CD14-positive monocyte (primary cell): ENCODE measurements at regions not wholly inside any gene's neighbourhood (a gene's known extent, or its start where the extent isn't known, plus 50 kb on each side); places are given as distances from the start of the nearest gene placed in this dataset.

ENCODE experiments used
- DNase-seq, 3 donors: peaks; one replicate each; pipeline ENCODE4 v3.0.0-alpha.2; 2011 to 2022
- H2AFZ ChIP-seq: 2 replicates; pipeline ENCODE4 v1.6.0; 2012; ENCODE audit warnings: mild to moderate bottlenecking, low read depth, low read length, inconsistent platforms; ENCODE audit not compliant: insufficient read depth, poor library complexity, severe bottlenecking
- H3K27ac ChIP-seq, 2 donors: 1 replicate in 1 of 2; 2 replicates in 1 of 2; pipeline ENCODE4 v1.5.1; 2012 to 2013; ENCODE audit warnings: low read length in 2 of 2, control low read depth in 1 of 2, inconsistent platforms in 1 of 2, low read depth in 1 of 2, mild to moderate bottlenecking in 1 of 2
- H3K27me3 ChIP-seq, 2 donors: one replicate each; pipeline versions ENCODE4 v1.6.0 to v1.6.1; 2011 to 2013; ENCODE audit warnings: low read length in 2 of 2; ENCODE audit not compliant: control insufficient read depth in 2 of 2, insufficient read depth in 2 of 2
- H3K36me3 ChIP-seq, 2 donors: replicated peaks in 1 of 2; 1 replicate in 1 of 2; 2 replicates in 1 of 2; pipeline versions ENCODE4 v1.5.1 to v1.6.1; 2012 to 2013; ENCODE audit warnings: low read length in 2 of 2, control low read depth in 1 of 2, inconsistent platforms in 1 of 2, mild to moderate bottlenecking in 1 of 2; ENCODE audit not compliant: insufficient read depth in 2 of 2, control insufficient read depth in 1 of 2
- H3K4me1 ChIP-seq, 2 donors: 1 replicate in 1 of 2; 2 replicates in 1 of 2; pipeline versions ENCODE4 v1.5.1 to v1.6.1; 2012 to 2013; ENCODE audit warnings: low read length in 2 of 2, control low read depth in 1 of 2, inconsistent platforms in 1 of 2, mild to moderate bottlenecking in 1 of 2, moderate library complexity in 1 of 2; ENCODE audit not compliant: insufficient read depth in 2 of 2, control insufficient read depth in 1 of 2
- H3K4me2 ChIP-seq: replicated peaks from 2 replicates; pipeline ENCODE3; 2012; ENCODE audit warnings: low read length, moderate library complexity, mild to moderate bottlenecking; ENCODE audit not compliant: poor library complexity, severe bottlenecking; ENCODE audit errors: extremely low read depth
- H3K4me3 ChIP-seq, 3 experiments: fragments of 200-600 bp in 1 of 3; sonication (generic) in 1 of 3; replicated peaks in 1 of 3; 1 replicate in 2 of 3; 2 replicates in 1 of 3; pipeline ENCODE4 v1.5.1; 2011 to 2013; ENCODE audit warnings: low read length in 3 of 3, mild to moderate bottlenecking in 3 of 3, control low read depth in 2 of 3, low read depth in 2 of 3, inconsistent platforms in 1 of 3, moderate library complexity in 1 of 3
- H3K79me2 ChIP-seq: 2 replicates; pipeline ENCODE4 v1.6.0; 2012; ENCODE audit warnings: mild to moderate bottlenecking, control low read depth, inconsistent platforms, low read length, moderate library complexity; ENCODE audit not compliant: insufficient read depth
- H3K9ac ChIP-seq: 2 replicates; pipeline ENCODE4 v1.6.0; 2017; ENCODE audit warnings: low read length, mild to moderate bottlenecking; ENCODE audit not compliant: insufficient read depth, poor library complexity, severe bottlenecking
- H3K9me3 ChIP-seq, 2 donors: replicated peaks in 1 of 2; 1 replicate in 1 of 2; 2 replicates in 1 of 2; pipeline versions ENCODE4 v1.5.1 to v1.6.1; 2012 to 2013; ENCODE audit warnings: low read length in 2 of 2, control low read depth in 1 of 2; ENCODE audit not compliant: control insufficient read depth in 1 of 2, insufficient read depth in 1 of 2
- H4K20me1 ChIP-seq: 2 replicates; pipeline ENCODE4 v1.6.0; 2012; ENCODE audit warnings: mild to moderate bottlenecking, low read length, control low read depth, moderate library complexity; ENCODE audit not compliant: insufficient read depth
- H3K27ac Mint-ChIP-seq, 7 donors: one replicate each; pipeline ENCODE4 v1.8.0; 2020; ENCODE audit warnings: mild to moderate bottlenecking in 7 of 7, mixed read lengths in 7 of 7, moderate library complexity in 6 of 7, inconsistent platforms in 2 of 7
- H3K27me3 Mint-ChIP-seq, 3 donors: one replicate each; pipeline ENCODE4 v1.8.0; 2021 to 2022; ENCODE audit warnings: low read depth in 3 of 3, mild to moderate bottlenecking in 3 of 3, mixed read lengths in 3 of 3, moderate library complexity in 3 of 3, inconsistent platforms in 1 of 3
- H3K36me3 Mint-ChIP-seq, 2 donors: one replicate each; pipeline ENCODE4 v1.8.0; 2020; ENCODE audit warnings: mixed read lengths in 2 of 2, inconsistent platforms in 1 of 2, mild to moderate bottlenecking in 1 of 2
- H3K4me1 Mint-ChIP-seq: one replicate; pipeline ENCODE4 v1.8.0; 2020; ENCODE audit warnings: mild to moderate bottlenecking, mixed read lengths
- H3K4me3 Mint-ChIP-seq, 2 donors: one replicate each; pipeline ENCODE4 v1.8.0; 2020; ENCODE audit warnings: mild to moderate bottlenecking in 2 of 2, mixed read lengths in 2 of 2, moderate library complexity in 1 of 2
- H3K9me3 Mint-ChIP-seq, 7 donors: one replicate each; pipeline ENCODE4 v1.8.0; 2020 to 2022; ENCODE audit warnings: mixed read lengths in 7 of 7, mild to moderate bottlenecking in 6 of 7, moderate library complexity in 6 of 7, inconsistent platforms in 2 of 7
- WGBS: methylation state at CpG from one replicate; pipeline ENCODE4 v1.1.5; 2013; ENCODE audit warnings: missing lambda C conversion rate; ENCODE audit not compliant: insufficient coverage; 5-methylcytosine and 5-hydroxymethylcytosine counted together
- intact Hi-C, 2 donors: fragments of 100-400 bp; cut with micrococcal nuclease; formaldehyde crosslinking; loops; one replicate each; pipeline versions ENCODE4 v1.15.0 to v1.15.1; 2023
- TF ChIP-seq, protein P1 (sequence below): fragments of 200-600 bp; IDR thresholded peaks from one replicate; pipeline ENCODE4 v1.8.0; 2022; ENCODE audit warnings: antibody characterized with exemption, mild to moderate bottlenecking

DNA sequence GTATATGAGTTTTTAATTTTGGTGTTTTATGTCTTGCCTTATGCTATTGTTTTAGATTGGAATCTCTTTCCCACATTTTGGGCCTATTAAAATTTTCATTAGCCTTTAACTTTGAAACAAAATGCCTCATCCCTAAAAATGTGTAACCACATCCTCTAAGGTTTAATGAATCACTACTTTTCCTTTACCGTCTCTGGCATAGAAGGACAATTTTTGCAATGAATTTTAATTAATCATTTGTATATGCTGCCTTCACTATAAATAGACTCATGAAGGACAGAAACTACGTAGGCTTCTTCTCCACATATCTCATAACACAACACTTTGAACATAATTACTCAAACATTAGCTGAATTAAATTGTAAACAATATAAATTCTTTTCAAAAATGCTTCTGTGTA lies 421.5 kb downstream of the NLGN4X start:
- Histone ChIP-seq H2AFZ (no peak overlapping the region), H3K9ac (no peak overlapping the region), H3K9me3 (peaks cover 0 to 5% of the 10 kb centered on the region in 2 donors), H3K27ac (no peak overlapping the region), H4K20me1 (no peaks in the 10 kb centered on the region), H3K79me2 (no peaks in the 10 kb centered on the region), H3K4me2 (no peak overlapping the region), H3K4me3 (no peak overlapping the region), H3K36me3 (no peaks in the 10 kb centered on the region), H3K4me1 (no peaks in the 10 kb centered on the region), H3K27me3 (no peaks in the 10 kb centered on the region)
- Mint-ChIP-seq H3K27me3 (peaks cover 0 to 2% (median 0%) of the 10 kb centered on the region in 3 donors), H3K4me1 (no peaks in the 10 kb centered on the region), H3K27ac (no peak overlapping the region), H3K4me3 (no peak overlapping the region), H3K9me3 (peaks cover 0 to 11% (median 2%) of the 10 kb centered on the region in 7 donors), H3K36me3 (no peaks in the 10 kb centered on the region)
- TF ChIP-seq, protein P1, sequence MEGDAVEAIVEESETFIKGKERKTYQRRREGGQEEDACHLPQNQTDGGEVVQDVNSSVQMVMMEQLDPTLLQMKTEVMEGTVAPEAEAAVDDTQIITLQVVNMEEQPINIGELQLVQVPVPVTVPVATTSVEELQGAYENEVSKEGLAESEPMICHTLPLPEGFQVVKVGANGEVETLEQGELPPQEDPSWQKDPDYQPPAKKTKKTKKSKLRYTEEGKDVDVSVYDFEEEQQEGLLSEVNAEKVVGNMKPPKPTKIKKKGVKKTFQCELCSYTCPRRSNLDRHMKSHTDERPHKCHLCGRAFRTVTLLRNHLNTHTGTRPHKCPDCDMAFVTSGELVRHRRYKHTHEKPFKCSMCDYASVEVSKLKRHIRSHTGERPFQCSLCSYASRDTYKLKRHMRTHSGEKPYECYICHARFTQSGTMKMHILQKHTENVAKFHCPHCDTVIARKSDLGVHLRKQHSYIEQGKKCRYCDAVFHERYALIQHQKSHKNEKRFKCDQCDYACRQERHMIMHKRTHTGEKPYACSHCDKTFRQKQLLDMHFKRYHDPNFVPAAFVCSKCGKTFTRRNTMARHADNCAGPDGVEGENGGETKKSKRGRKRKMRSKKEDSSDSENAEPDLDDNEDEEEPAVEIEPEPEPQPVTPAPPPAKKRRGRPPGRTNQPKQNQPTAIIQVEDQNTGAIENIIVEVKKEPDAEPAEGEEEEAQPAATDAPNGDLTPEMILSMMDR: no peak
- intact Hi-C loops: no loop called here
- no peak for DNase-seq
- no CpG with 5 or more reads among the region's 2 CpGs for WGBS

DNA sequence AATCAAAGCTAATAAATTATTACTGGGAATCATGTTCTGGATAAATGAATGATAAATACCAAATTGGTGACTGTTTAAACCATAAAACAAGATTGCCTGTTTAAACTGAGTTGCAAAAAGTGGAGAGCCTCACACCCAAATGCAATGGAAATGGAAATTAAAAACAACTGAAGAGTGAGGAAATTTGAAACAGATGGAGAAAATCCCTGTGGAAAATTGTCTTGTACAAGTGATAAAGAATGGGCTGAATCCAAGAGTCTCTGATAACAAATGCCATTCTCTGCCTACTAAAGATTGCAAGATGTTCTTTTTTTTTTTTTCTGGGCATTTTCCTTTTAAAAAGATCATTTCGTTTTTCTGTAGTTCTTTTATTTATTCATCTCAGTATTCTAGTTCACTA lies 426.3 kb downstream of the NLGN4X start:
- Mint-ChIP-seq H3K4me3 (no peak overlapping the region), H3K27me3 (peaks cover 0 to 2% (median 0%) of the 10 kb centered on the region in 3 donors), H3K9me3 (peaks cover 0 to 4% (median 2%) of the 10 kb centered on the region in 7 donors), H3K4me1 (no peaks in the 10 kb centered on the region), H3K36me3 (no peaks in the 10 kb centered on the region), H3K27ac (no peak overlapping the region)
- Histone ChIP-seq H3K4me3 (no peak overlapping the region), H3K79me2 (no peaks in the 10 kb centered on the region), H3K4me2 (no peak overlapping the region), H3K27ac (no peak overlapping the region), H4K20me1 (no peaks in the 10 kb centered on the region), H2AFZ (no peak overlapping the region), H3K4me1 (no peaks in the 10 kb centered on the region), H3K9ac (no peak overlapping the region), H3K36me3 (no peaks in the 10 kb centered on the region), H3K27me3 (no peaks in the 10 kb centered on the region), H3K9me3 (peaks cover 0 to 5% of the 10 kb centered on the region in 2 donors)
- no peak for DNase-seq
- TF ChIP-seq, protein P1: no peak
- intact Hi-C loops: no loop called here
- WGBS: no CpG with 5 or more reads among the region's 1 CpG
